Keratinocyte (primary cell): ENCODE measurements at regions not wholly inside any gene's neighbourhood (a gene's known extent, or its start where the extent isn't known, plus 50 kb on each side); places are given as distances from the start of the nearest gene placed in this dataset.

Source experiments
- DNase-seq: peaks from one replicate; pipeline ENCODE4 v3.0.0-alpha.2; 2011; ENCODE audit warnings: low read depth, missing footprints, low spot score
- FAIRE-seq: peaks from 2 replicates; lab custom pipeline; 2011; peaks lifted over from hg19 to GRCh38; lab: Jason Lieb, UNC
- H2AFZ ChIP-seq: 2 replicates; pipeline ENCODE4 v1.6.0; 2012; ENCODE audit warnings: low read length, control low read depth, inconsistent platforms; ENCODE audit not compliant: control insufficient read depth
- H3K27ac ChIP-seq: 2 replicates; pipeline ENCODE4 v1.5.1; 2011; ENCODE audit warnings: low read length; ENCODE audit not compliant: control insufficient read depth, insufficient read depth
- H3K27me3 ChIP-seq: 3 replicates; pipeline ENCODE4 v1.6.0; 2011; ENCODE audit warnings: low read length; ENCODE audit not compliant: control insufficient read depth, insufficient read depth; ENCODE audit errors: extremely low read depth
- H3K36me3 ChIP-seq, 2 experiments: 2 replicates in 1 of 2; 3 replicates in 1 of 2; pipeline ENCODE4 v1.5.1; 2011; ENCODE audit warnings: low read length in 2 of 2, mild to moderate bottlenecking in 1 of 2; ENCODE audit not compliant: control insufficient read depth in 2 of 2, insufficient read depth in 2 of 2; ENCODE audit errors: extremely low read depth in 1 of 2
- H3K4me1 ChIP-seq: 3 replicates; pipeline ENCODE4 v1.5.1; 2011; ENCODE audit warnings: low read length; ENCODE audit not compliant: control insufficient read depth, insufficient read depth; ENCODE audit errors: extremely low read depth
- H3K4me2 ChIP-seq: 3 replicates; pipeline ENCODE4 v1.6.0; 2011; ENCODE audit warnings: low read depth, low read length; ENCODE audit not compliant: control insufficient read depth, insufficient read depth; ENCODE audit errors: extremely low read depth
- H3K4me3 ChIP-seq, 3 experiments: fragments of 200-600 bp in 1 of 3; sonication (generic) in 1 of 3; 2 replicates in 2 of 3; 3 replicates in 1 of 3; pipeline ENCODE4 v1.5.1; 2011 to 2016; ENCODE audit warnings: low read length in 3 of 3, mild to moderate bottlenecking in 3 of 3, control low read depth in 2 of 3, inconsistent platforms in 1 of 3, low read depth in 1 of 3, mixed read lengths in 1 of 3, mixed run types in 1 of 3, moderate library complexity in 1 of 3; ENCODE audit not compliant: control insufficient read depth in 2 of 3, insufficient read depth in 2 of 3; ENCODE audit errors: extremely low read depth in 1 of 3
- H3K79me2 ChIP-seq: 2 replicates; pipeline ENCODE4 v1.6.0; 2012; ENCODE audit warnings: low read length; ENCODE audit not compliant: control insufficient read depth, insufficient read depth
- H3K9ac ChIP-seq: 3 replicates; pipeline ENCODE4 v1.6.0; 2011; ENCODE audit warnings: low read length; ENCODE audit not compliant: control insufficient read depth, insufficient read depth; ENCODE audit errors: extremely low read depth
- H3K9me1 ChIP-seq: 3 replicates; pipeline ENCODE4 v1.6.0; 2011; ENCODE audit warnings: low read length; ENCODE audit not compliant: control insufficient read depth, insufficient read depth; ENCODE audit errors: extremely low read depth
- H3K9me3 ChIP-seq: 2 replicates; pipeline ENCODE4 v1.5.1; 2012; ENCODE audit warnings: low read depth, low read length; ENCODE audit not compliant: control insufficient read depth
- H4K20me1 ChIP-seq: 3 replicates; pipeline ENCODE4 v1.6.0; 2011; ENCODE audit warnings: low read length; ENCODE audit not compliant: control insufficient read depth, insufficient read depth; ENCODE audit errors: extremely low read depth
- EZH2 ChIP-seq: IDR thresholded peaks from one replicate; pipeline ENCODE4 v1.6.1; 2012; ENCODE audit warnings: inconsistent platforms, mild to moderate bottlenecking, low read length, moderate library complexity
- dilution Hi-C: fragments of 300-500 bp; cut with MboI; formaldehyde crosslinking; loops from one replicate; pipeline ENCODE4 v1.7.0; 2020; ENCODE audit warnings: low sequenced_read_pairs; ENCODE audit not compliant: extremely low pct_ligation_motif_present
- TF ChIP-seq, protein P1 (sequence below), 3 experiments: IDR thresholded peaks in 1 of 3; conservative IDR thresholded peaks in 1 of 3; optimal IDR thresholded peaks in 1 of 3; 2 replicates in 2 of 3; 3 replicates in 1 of 3; pipeline versions ENCODE3 to v1.5.1; 2011; ENCODE audit warnings: low read length in 3 of 3, mild to moderate bottlenecking in 3 of 3, moderate library complexity in 2 of 3, control low read depth in 1 of 3, inconsistent platforms in 1 of 3; ENCODE audit not compliant: insufficient read depth in 2 of 3; ENCODE audit errors: extremely low read depth in 1 of 3

GRCh38 chr3:132987396-132987795, 50.8 kb upstream of the TMEM108 start:
- H3K9me1 ChIP-seq: no peaks in the 10 kb centered on the region
- H3K4me2 ChIP-seq: no peak overlapping the region
- H3K79me2 ChIP-seq: no peaks in the 10 kb centered on the region
- H4K20me1 ChIP-seq: no peaks in the 10 kb centered on the region
- H3K9ac ChIP-seq: no peak overlapping the region
- H3K27ac ChIP-seq: no peak overlapping the region
- TF ChIP-seq EZH2: no peak
- TF ChIP-seq, protein P1, sequence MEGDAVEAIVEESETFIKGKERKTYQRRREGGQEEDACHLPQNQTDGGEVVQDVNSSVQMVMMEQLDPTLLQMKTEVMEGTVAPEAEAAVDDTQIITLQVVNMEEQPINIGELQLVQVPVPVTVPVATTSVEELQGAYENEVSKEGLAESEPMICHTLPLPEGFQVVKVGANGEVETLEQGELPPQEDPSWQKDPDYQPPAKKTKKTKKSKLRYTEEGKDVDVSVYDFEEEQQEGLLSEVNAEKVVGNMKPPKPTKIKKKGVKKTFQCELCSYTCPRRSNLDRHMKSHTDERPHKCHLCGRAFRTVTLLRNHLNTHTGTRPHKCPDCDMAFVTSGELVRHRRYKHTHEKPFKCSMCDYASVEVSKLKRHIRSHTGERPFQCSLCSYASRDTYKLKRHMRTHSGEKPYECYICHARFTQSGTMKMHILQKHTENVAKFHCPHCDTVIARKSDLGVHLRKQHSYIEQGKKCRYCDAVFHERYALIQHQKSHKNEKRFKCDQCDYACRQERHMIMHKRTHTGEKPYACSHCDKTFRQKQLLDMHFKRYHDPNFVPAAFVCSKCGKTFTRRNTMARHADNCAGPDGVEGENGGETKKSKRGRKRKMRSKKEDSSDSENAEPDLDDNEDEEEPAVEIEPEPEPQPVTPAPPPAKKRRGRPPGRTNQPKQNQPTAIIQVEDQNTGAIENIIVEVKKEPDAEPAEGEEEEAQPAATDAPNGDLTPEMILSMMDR (optimal IDR thresholded peaks at IDR 0.05 in 1 of 3, IDR thresholded peaks at IDR 0.05 in 1 of 3, conservative IDR thresholded peaks at IDR 0.05 in 1 of 3; ENCODE audit: extremely low read depth in 1 of 3, insufficient read depth in 2 of 3, low read length in 3 of 3): no peak
- FAIRE-seq: no peak
- no peaks in the 10 kb centered on the region for H3K4me1 ChIP-seq
- dilution Hi-C loops: no loop called here
- no peak overlapping the region for H3K4me3 ChIP-seq
- no peaks in the 10 kb centered on the region for H3K27me3 ChIP-seq
- no peaks in the 10 kb centered on the region for H3K9me3 ChIP-seq
- no peak overlapping the region for H2AFZ ChIP-seq
- H3K36me3 ChIP-seq: no peaks in the 10 kb centered on the region
- no peak for DNase-seq

DNA sequence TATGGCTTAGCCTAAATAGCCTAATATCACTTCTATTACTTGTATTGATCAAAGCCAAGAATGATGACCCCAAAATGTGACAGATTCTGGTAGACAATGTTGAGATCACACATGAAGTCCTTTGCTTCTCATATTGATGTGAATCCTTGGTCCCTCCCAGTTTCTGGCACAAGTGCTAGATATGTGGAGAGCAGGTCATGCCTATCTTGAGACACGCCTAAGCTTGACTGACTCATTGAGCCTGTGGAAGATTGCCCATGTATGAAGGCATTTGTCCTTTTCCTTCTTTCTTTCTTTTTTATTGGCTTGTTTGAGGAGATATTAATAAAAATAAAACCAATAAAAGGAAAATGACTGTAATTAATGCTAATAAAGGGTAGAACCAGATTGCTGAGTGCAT, 54.0 kb upstream of the TMEM108 start:
- H3K4me3 ChIP-seq: no peak overlapping the region
- H2AFZ ChIP-seq: no peak overlapping the region
- no peaks in the 10 kb centered on the region for H3K36me3 ChIP-seq
- FAIRE-seq (no peak), DNase-seq (no peak)
- TF ChIP-seq, protein P1 (optimal IDR thresholded peaks at IDR 0.05 in 1 of 3, IDR thresholded peaks at IDR 0.05 in 1 of 3, conservative IDR thresholded peaks at IDR 0.05 in 1 of 3; ENCODE audit: extremely low read depth in 1 of 3, insufficient read depth in 2 of 3, low read length in 3 of 3): no peak
- TF ChIP-seq EZH2: no peak
- H4K20me1 ChIP-seq: no peaks in the 10 kb centered on the region
- no peak overlapping the region for H3K4me2 ChIP-seq
- no peaks in the 10 kb centered on the region for H3K9me3 ChIP-seq
- H3K4me1 ChIP-seq: no peaks in the 10 kb centered on the region
- no peaks in the 10 kb centered on the region for H3K79me2 ChIP-seq
- dilution Hi-C loops: no loop called here
- no peaks in the 10 kb centered on the region for H3K27me3 ChIP-seq
- no peak overlapping the region for H3K9ac ChIP-seq
- no peaks in the 10 kb centered on the region for H3K9me1 ChIP-seq
- no peak overlapping the region for H3K27ac ChIP-seq
